ENCODE measurements at regions not wholly inside any gene's neighbourhood (a gene's known extent, or its start where the extent isn't known, plus 50 kb on each side); places are given as distances from the start of the nearest gene placed in this dataset.

DNA sequence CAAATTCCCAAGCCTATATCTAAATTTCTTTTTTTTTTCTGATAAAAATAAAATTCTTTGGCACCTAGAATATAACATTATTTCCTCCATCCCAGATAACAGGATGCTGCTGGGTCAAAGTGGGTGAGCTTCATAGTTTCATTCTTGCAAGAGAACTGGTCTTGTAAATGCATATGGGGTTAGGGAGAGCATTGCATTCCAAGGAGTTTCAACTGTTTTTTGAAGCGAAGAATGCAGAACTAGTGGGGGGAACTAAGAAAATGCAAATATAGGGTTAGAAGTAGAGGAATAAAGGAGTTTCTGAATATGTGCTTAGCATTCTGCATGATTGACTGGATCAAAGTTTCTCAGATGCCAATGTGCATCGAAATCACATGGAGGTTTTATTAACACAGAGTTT, 347.2 kb upstream of the XYLT1 start:
- Histone ChIP-seq H3K9me3 (no peaks in the 10 kb centered on the region), H3K36me3 (no peaks in the 10 kb centered on the region), H3K27me3 (no peaks in the 10 kb centered on the region), H3K4me3 (replicated peaks in 1 of 3) (no peak overlapping the region), H3K4me1 (no peaks in the 10 kb centered on the region), H3K27ac (no peak overlapping the region)
- intact Hi-C loops (cut with DNase I): no loop called here
- 63 to 78% methylated on average over 2 of the region's 2 CpGs for WGBS, 2 donors
- no peak for DNase-seq
- TF ChIP-seq POLR2A (IDR thresholded peaks at IDR 0.05) (no peak), CTCF (IDR thresholded peaks at IDR 0.05) (no peak)

DNA sequence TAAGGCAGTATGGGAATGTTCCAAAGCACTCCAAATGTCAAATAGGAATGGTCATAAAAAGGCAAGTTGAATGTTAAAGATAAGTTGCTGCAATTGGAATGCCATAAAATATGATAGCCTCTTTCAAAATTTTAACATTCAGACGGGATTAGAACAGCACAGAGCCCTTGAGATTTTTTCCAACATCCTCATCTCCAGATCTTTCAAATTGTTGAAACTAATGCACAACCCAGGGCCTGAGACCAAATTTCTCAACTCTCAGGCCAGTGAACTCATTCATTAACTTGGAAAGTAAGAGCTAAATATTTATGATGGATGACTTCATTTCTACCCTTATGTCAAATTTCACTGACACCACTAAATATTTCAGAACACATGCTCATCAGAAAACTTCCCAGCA, 346.5 kb upstream of the XYLT1 start:
- Histone ChIP-seq H3K4me3 (replicated peaks in 1 of 3) (no peak overlapping the region), H3K27ac (no peak overlapping the region), H3K9me3 (no peaks in the 10 kb centered on the region), H3K27me3 (no peaks in the 10 kb centered on the region), H3K4me1 (no peaks in the 10 kb centered on the region), H3K36me3 (no peaks in the 10 kb centered on the region)
- intact Hi-C loops (cut with DNase I): no loop called here
- no peak for TF ChIP-seq POLR2A (IDR thresholded peaks at IDR 0.05)
- no peak for TF ChIP-seq CTCF (IDR thresholded peaks at IDR 0.05)
- 49 to 57% methylated on average over 1 of the region's 1 CpG for WGBS, 2 donors
- DNase-seq: no peak

- WGBS, 2 donors: 77 to 97% methylated on average over 1 of the region's 1 CpG
- intact Hi-C loops (cut with DNase I): no loop called here
- TF ChIP-seq CTCF (IDR thresholded peaks at IDR 0.05) (no peak), POLR2A (IDR thresholded peaks at IDR 0.05) (no peak)
Measured at GRCh38 chr16:17812771-17813170, 342.0 kb upstream of the XYLT1 start.

DNA sequence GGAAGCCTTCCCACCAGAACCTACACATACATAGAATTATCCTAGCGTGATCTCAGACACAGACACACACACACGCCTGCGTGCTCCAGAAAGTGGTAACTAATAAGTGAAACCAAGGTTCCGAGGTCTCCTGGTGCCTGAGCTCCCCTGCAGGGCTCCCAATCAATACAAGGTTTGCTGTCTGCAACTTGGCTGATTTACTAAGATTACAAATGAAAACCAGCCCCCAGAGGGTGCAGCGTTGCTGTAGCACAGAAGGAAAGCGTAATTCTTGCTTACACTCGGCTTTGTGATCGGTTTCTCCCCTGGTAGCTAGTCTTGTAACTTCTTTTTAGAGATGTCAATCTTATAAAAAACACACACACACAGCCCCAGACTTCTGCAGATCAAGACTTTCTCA, 334.1 kb upstream of the XYLT1 start:
- TF ChIP-seq POLR2A (IDR thresholded peaks at IDR 0.05) (no peak), CTCF (IDR thresholded peaks at IDR 0.05) (no peak)

More at GRCh38 chr16:17812771-17813170, 342.0 kb upstream of the XYLT1 start:
- Histone ChIP-seq H3K36me3 (no peaks in the 10 kb centered on the region), H3K27ac (no peak overlapping the region), H3K4me1 (no peaks in the 10 kb centered on the region), H3K4me3 (replicated peaks in 1 of 3) (no peak overlapping the region), H3K9me3 (no peaks in the 10 kb centered on the region), H3K27me3 (no peaks in the 10 kb centered on the region)
- no peak for DNase-seq

DNA sequence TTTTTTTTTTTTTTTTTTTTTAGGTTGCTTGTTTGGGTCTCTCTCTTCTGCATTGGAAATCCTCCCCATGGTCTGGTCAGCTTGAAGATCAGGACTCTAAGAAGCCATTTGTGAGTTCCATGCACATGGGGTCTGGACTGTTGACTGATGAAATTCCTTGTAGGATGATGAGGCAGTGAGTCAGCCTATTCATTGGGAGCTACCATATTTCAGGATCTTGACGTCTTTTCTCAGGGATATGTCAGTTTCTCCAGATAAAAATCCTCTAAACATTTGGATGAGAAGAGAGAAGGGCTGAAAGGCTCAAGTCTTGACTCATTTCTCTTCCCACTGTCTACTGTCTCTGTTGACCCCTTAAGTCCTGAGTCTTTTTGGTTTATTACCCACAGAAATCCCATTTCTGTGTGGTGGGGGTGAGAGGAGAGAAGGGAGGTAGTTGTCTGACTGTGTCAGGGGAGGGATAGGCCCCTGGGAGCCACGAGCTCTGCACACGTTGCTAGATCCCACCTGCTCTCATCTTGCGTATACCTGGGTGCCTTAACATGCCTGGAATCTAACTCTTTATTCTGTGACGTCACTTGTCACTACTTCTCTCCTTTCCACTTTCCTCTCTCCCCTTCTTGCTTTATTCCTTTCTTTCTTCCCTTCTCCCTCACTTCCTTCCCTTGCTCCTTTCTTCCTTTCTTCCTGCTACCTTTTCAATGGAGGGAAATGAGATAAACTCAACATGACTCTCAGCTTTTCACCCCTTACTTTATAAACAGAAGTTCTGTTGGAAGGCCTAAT, 333.1 kb upstream of the XYLT1 start:
- H3K27me3 ChIP-seq: no peaks in the 10 kb centered on the region
- intact Hi-C loops (cut with DNase I): no loop called here

More for the DNA sequence above, 334.1 kb upstream of the XYLT1 start:
- Histone ChIP-seq H3K4me3 (replicated peaks in 1 of 3) (no peak overlapping the region), H3K4me1 (no peaks in the 10 kb centered on the region), H3K27ac (no peak overlapping the region), H3K27me3 (no peaks in the 10 kb centered on the region), H3K36me3 (no peaks in the 10 kb centered on the region), H3K9me3 (no peaks in the 10 kb centered on the region)
- no peak for DNase-seq
- 59 to 72% methylated on average over 8 of the region's 8 CpGs for WGBS, 2 donors
- intact Hi-C loops (cut with DNase I): no loop called here

More for the DNA sequence above, 333.1 kb upstream of the XYLT1 start:
- DNase-seq: no peak
- WGBS, 2 donors: 66 to 68% methylated on average over 5 of the region's 5 CpGs
- Histone ChIP-seq H3K36me3 (no peaks in the 10 kb centered on the region), H3K9me3 (no peaks in the 10 kb centered on the region), H3K4me3 (replicated peaks in 1 of 3) (no peak overlapping the region), H3K27ac (no peak overlapping the region), H3K4me1 (no peaks in the 10 kb centered on the region)
- TF ChIP-seq CTCF (IDR thresholded peaks at IDR 0.05): no peak
- no peak for TF ChIP-seq POLR2A (IDR thresholded peaks at IDR 0.05)
